ENCODE measurements at regions not wholly inside any gene's neighbourhood (a gene's known extent, or its start where the extent isn't known, plus 50 kb on each side); places are given as distances from the start of the nearest gene placed in this dataset.
"Not testable (repeated sequence)": the region's sequence is repeated elsewhere in the genome, so short reads cannot be mapped to it uniquely, and the experiment has no call there.

- Histone ChIP-seq H3K36me3 (no peaks in the 10 kb centered on the region), H3K4me3 (ENCODE audit: low read depth, low read length) (no peak overlapping the region), H3K27me3 (ENCODE audit: insufficient read depth, low read depth, severe bottlenecking) (no peaks in the 10 kb centered on the region), H3K9me3 (ENCODE audit: severe bottlenecking) (no peaks in the 10 kb centered on the region), H3K27ac (no peak overlapping the region)
- no peak for TF ChIP-seq CTCF (IDR thresholded peaks at IDR 0.05; ENCODE audit: low read depth, low read length)
- DNase-seq = no peak
Measured at GRCh38 chr7:96792115-96792514, 82.5 kb upstream of the SEM1 start.

- no peaks in the 10 kb centered on the region for H3K36me3 ChIP-seq
- H3K4me3 ChIP-seq (ENCODE audit: low read depth, low read length) = no peak overlapping the region
- no peaks in the 10 kb centered on the region for H3K27me3 ChIP-seq (ENCODE audit: insufficient read depth, low read depth, severe bottlenecking)
- no peaks in the 10 kb centered on the region for H3K9me3 ChIP-seq (ENCODE audit: severe bottlenecking)
- H3K27ac ChIP-seq = no peak overlapping the region
- TF ChIP-seq CTCF (IDR thresholded peaks at IDR 0.05; ENCODE audit: low read depth, low read length) = no peak
- no peak for DNase-seq
Measured at GRCh38 chr7:96794063-96794462, 84.4 kb upstream of the SEM1 start.

- H3K9me3 ChIP-seq (ENCODE audit: severe bottlenecking) = no peaks in the 10 kb centered on the region
- no peak overlapping the region for H3K4me3 ChIP-seq (ENCODE audit: low read depth, low read length)
- H3K36me3 ChIP-seq = no peaks in the 10 kb centered on the region
- no peaks in the 10 kb centered on the region for H3K27me3 ChIP-seq (ENCODE audit: insufficient read depth, low read depth, severe bottlenecking)
- no peak overlapping the region for H3K27ac ChIP-seq
- DNase-seq = no peak
- no peak for TF ChIP-seq CTCF (IDR thresholded peaks at IDR 0.05; ENCODE audit: low read depth, low read length)
Measured at GRCh38 chr7:96800122-96800521, 90.5 kb upstream of the SEM1 start.

- no peaks in the 10 kb centered on the region for H3K36me3 ChIP-seq
- no peaks in the 10 kb centered on the region for H3K9me3 ChIP-seq (ENCODE audit: severe bottlenecking)
- H3K4me3 ChIP-seq (ENCODE audit: low read depth, low read length) = no peak overlapping the region
- H3K27ac ChIP-seq = no peak overlapping the region
- H3K27me3 ChIP-seq (ENCODE audit: insufficient read depth, low read depth, severe bottlenecking) = no peaks in the 10 kb centered on the region
- DNase-seq = no peak
- no peak for TF ChIP-seq CTCF (IDR thresholded peaks at IDR 0.05; ENCODE audit: low read depth, low read length)
Measured at GRCh38 chr7:96800824-96801223, 91.2 kb upstream of the SEM1 start.

- Histone ChIP-seq H3K27ac (no peak overlapping the region), H3K27me3 (ENCODE audit: insufficient read depth, low read depth, severe bottlenecking) (no peaks in the 10 kb centered on the region), H3K9me3 (ENCODE audit: severe bottlenecking) (no peaks in the 10 kb centered on the region), H3K36me3 (no peaks in the 10 kb centered on the region), H3K4me3 (ENCODE audit: low read depth, low read length) (no peak overlapping the region)
- no peak for DNase-seq
- TF ChIP-seq CTCF (IDR thresholded peaks at IDR 0.05; ENCODE audit: low read depth, low read length) = no peak
Measured at GRCh38 chr7:96819111-96819700, 109.6 kb upstream of the SEM1 start.

- not testable (repeated sequence) for H3K36me3 ChIP-seq; H3K9me3 ChIP-seq (ENCODE audit: severe bottlenecking); DNase-seq; H3K27ac ChIP-seq; H3K4me3 ChIP-seq (ENCODE audit: low read depth, low read length); H3K27me3 ChIP-seq (ENCODE audit: insufficient read depth, low read depth, severe bottlenecking)
Measured at GRCh38 chr7:96821131-96821530, 111.5 kb upstream of the SEM1 start.

All from WERI-Rb-1 (cell line).